Cardiac septum (tissue), 1 donor: ENCODE measurements at regions not wholly inside any gene's neighbourhood (a gene's known extent, or its start where the extent isn't known, plus 50 kb on each side); places are given as distances from the start of the nearest gene placed in this dataset.

ENCODE experiments used
- DNase-seq: peaks from one replicate; pipeline ENCODE4 v3.0.0-alpha.2; 2020; ENCODE audit warnings: low spot score
- intact Hi-C: fragments of 100-400 bp; cut with DNase I; formaldehyde crosslinking; loops from one replicate; pipeline ENCODE4 v1.14.0; 2022
- donor health status: DM: no; HTN: no; CAD: no.

GRCh38 chr16:59324462-59324861 lies 590.3 kb upstream of the GOT2 start:
- DNase-seq, result no peak
- intact Hi-C loops, result no loop called here

GRCh38 chr16:59320657-59321056 lies 586.5 kb upstream of the GOT2 start:
- DNase-seq, result no peak
- intact Hi-C loops, result no loop called here

GRCh38 chr16:59319871-59320270 lies 585.8 kb upstream of the GOT2 start:
- intact Hi-C loops, result no loop called here
- no peak for DNase-seq

- intact Hi-C loops, result no loop called here
- no peak for DNase-seq
Measured at GRCh38 chr16:59305850-59306249, 571.7 kb upstream of the GOT2 start.

GRCh38 chr16:59296888-59297287 lies 562.8 kb upstream of the GOT2 start:
- DNase-seq, result no peak
- intact Hi-C loops, result no loop called here

GRCh38 chr16:59295993-59296736 lies 562.0 kb upstream of the GOT2 start:
- DNase-seq, result no peak
- intact Hi-C loops, result no loop called here

- no peak for DNase-seq
- intact Hi-C loops, result no loop called here
Measured at GRCh38 chr16:59295474-59295873, 561.4 kb upstream of the GOT2 start.

GRCh38 chr16:59290718-59291117 lies 556.6 kb upstream of the GOT2 start:
- DNase-seq, result no peak
- intact Hi-C loops, result no loop called here

- intact Hi-C loops, result no loop called here
- DNase-seq, result no peak
Measured at GRCh38 chr16:59289151-59289550, 555.0 kb upstream of the GOT2 start.

- intact Hi-C loops, result no loop called here
- no peak for DNase-seq
Measured at GRCh38 chr16:59274141-59274540, 540.0 kb upstream of the GOT2 start.

GRCh38 chr16:59263955-59264354 lies 529.8 kb upstream of the GOT2 start:
- no peak for DNase-seq
- intact Hi-C loops, result no loop called here

- intact Hi-C loops, result no loop called here
- DNase-seq, result no peak
Measured at GRCh38 chr16:59260892-59261291, 526.8 kb upstream of the GOT2 start.

GRCh38 chr16:59259950-59260319 lies 525.8 kb upstream of the GOT2 start:
- DNase-seq, result no peak
- intact Hi-C loops, result no loop called here

- no peak for DNase-seq
- intact Hi-C loops, result no loop called here
Measured at GRCh38 chr16:59259074-59259949, 525.2 kb upstream of the GOT2 start.

GRCh38 chr16:59252317-59252716 lies 518.2 kb upstream of the GOT2 start:
- DNase-seq, result no peak
- intact Hi-C loops, result no loop called here

GRCh38 chr16:59249011-59249410 lies 514.9 kb upstream of the GOT2 start:
- no peak for DNase-seq
- intact Hi-C loops, result no loop called here

GRCh38 chr16:59242556-59242955 lies 508.4 kb upstream of the GOT2 start:
- DNase-seq, result no peak
- intact Hi-C loops, result no loop called here

- no peak for DNase-seq
- intact Hi-C loops, result no loop called here
Measured at GRCh38 chr16:59238246-59238645, 504.1 kb upstream of the GOT2 start.

GRCh38 chr16:59236804-59237458 lies 502.8 kb upstream of the GOT2 start:
- intact Hi-C loops, result no loop called here
- DNase-seq, result no peak

- no peak for DNase-seq
- intact Hi-C loops, result no loop called here
Measured at GRCh38 chr16:59224401-59224800, 490.3 kb upstream of the GOT2 start.

- intact Hi-C loops, result no loop called here
- DNase-seq, result no peak
Measured at GRCh38 chr16:59220011-59220410, 485.9 kb upstream of the GOT2 start.
